Endodermal cell (in vitro differentiated cells): ENCODE measurements at regions not wholly inside any gene's neighbourhood (a gene's known extent, or its start where the extent isn't known, plus 50 kb on each side); places are given as distances from the start of the nearest gene placed in this dataset.
A peak's percentile ranks its signal among the peaks of the same experiment; 100 is the strongest.

Experiments used
- DNase-seq: peaks from one replicate; pipeline ENCODE4 v3.0.0-alpha.2; 2017
- H3K27ac ChIP-seq: 2 replicates; pipeline ENCODE4 v1.5.1; 2013; ENCODE audit warnings: mild to moderate bottlenecking, low read depth, low read length, moderate library complexity
- H3K27me3 ChIP-seq: 2 replicates; pipeline ENCODE4 v1.6.1; 2013; ENCODE audit warnings: mild to moderate bottlenecking, low read length, moderate library complexity; ENCODE audit not compliant: insufficient read depth, control insufficient read depth, poor library complexity, severe bottlenecking
- H3K36me3 ChIP-seq: 2 replicates; pipeline ENCODE4 v1.7.0; 2013; ENCODE audit warnings: mild to moderate bottlenecking, low read length, moderate library complexity; ENCODE audit not compliant: control insufficient read depth, insufficient read depth
- H3K4me1 ChIP-seq: one replicate; pipeline ENCODE4 v1.7.0; 2013; ENCODE audit warnings: low read length; ENCODE audit not compliant: control insufficient read depth, insufficient read depth
- H3K4me3 ChIP-seq: 2 replicates; pipeline ENCODE4 v1.5.1; 2013; ENCODE audit warnings: mild to moderate bottlenecking, low read length, moderate library complexity
- H3K9ac ChIP-seq: 2 replicates; pipeline ENCODE4 v1.6.1; 2013; ENCODE audit warnings: mild to moderate bottlenecking, low read length, moderate library complexity; ENCODE audit not compliant: poor library complexity, severe bottlenecking; ENCODE audit errors: extremely low read depth
- H3K9me3 ChIP-seq: 2 replicates; pipeline ENCODE4 v1.6.1; 2013; ENCODE audit warnings: mild to moderate bottlenecking, low read length, moderate library complexity; ENCODE audit not compliant: control insufficient read depth
- H3K27ac Mint-ChIP-seq: 2 replicates; pipeline ENCODE4 v1.8.0; 2020; ENCODE audit warnings: mixed read lengths
- H3K27me3 Mint-ChIP-seq: 2 replicates; pipeline ENCODE4 v1.8.0; 2021; ENCODE audit warnings: mild to moderate bottlenecking, mixed read lengths; ENCODE audit not compliant: insufficient read depth
- H3K36me3 Mint-ChIP-seq: 2 replicates; pipeline ENCODE4 v1.8.0; 2020; ENCODE audit warnings: low read depth, mixed read lengths
- H3K4me1 Mint-ChIP-seq: 2 replicates; pipeline ENCODE4 v1.8.0; 2020; ENCODE audit warnings: mixed read lengths
- H3K4me3 Mint-ChIP-seq: 2 replicates; pipeline ENCODE4 v1.8.0; 2020; ENCODE audit warnings: mild to moderate bottlenecking, moderate library complexity, mixed read lengths
- H3K9me3 Mint-ChIP-seq: 2 replicates; pipeline ENCODE4 v1.8.0; 2020; ENCODE audit warnings: mild to moderate bottlenecking, mixed read lengths
- WGBS, 2 experiments: methylation state at CpG; one replicate each; pipeline versions ENCODE4 v1.1.5 to v1.1.7; 2013; ENCODE audit warnings: missing lambda C conversion rate in 2 of 2, mixed read lengths in 1 of 2; ENCODE audit not compliant: insufficient coverage in 1 of 2, insufficient read length in 1 of 2; 5-methylcytosine and 5-hydroxymethylcytosine counted together
- TF ChIP-seq, protein P1 (sequence below): fragments of 200-600 bp; sonication (generic); conservative IDR thresholded peaks from 2 replicates; pipeline ENCODE4 v1.5.0; 2021; ENCODE audit warnings: antibody characterized with exemption, mild to moderate bottlenecking

DNA sequence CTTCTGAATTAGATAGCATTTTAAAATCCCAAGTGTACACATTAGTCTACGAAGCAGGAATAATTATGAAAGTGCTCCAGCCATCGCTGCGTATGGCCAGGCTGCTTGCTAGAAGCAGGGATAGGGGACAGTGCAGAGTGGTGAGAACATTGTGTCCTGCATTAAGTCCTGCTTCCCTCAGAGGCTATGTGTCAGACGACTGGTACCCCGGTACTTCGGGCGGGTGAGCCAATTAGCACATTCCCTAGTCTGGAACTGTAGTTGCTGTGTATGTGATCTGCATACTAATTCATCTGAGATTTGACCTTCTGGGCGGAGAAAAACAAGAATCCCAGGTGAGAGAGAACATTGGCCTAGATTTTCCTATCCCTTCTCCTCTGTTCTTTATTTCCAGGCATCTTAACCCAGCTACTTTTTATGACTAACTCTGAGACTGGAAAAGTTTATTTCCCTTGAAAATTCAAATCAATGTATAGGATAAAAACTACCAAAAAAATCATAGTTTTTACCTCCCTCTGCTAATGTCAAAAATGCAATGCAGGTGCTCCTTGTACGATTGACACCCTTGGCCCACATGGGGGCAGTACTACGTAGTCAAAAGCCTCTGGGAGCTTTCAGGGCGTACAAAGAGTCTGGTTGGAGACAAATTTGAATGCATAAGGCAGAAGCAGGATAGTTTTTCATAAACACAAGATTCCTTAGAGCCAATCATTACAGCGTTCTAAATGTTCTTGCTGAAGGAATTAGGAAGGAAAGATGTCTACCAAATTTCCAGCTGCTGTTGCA is 764.3 kb downstream of the NOVA1 start:
- Histone ChIP-seq H3K36me3 (no peaks in the 10 kb centered on the region), H3K27ac (no peak overlapping the region), H3K9me3 (no peaks in the 10 kb centered on the region), H3K4me1 (peaks cover 6% of the 10 kb centered on the region), H3K4me3 (no peak overlapping the region), H3K27me3 (no peaks in the 10 kb centered on the region), H3K9ac (no peak overlapping the region)
- Mint-ChIP-seq H3K36me3 (no peaks in the 10 kb centered on the region), H3K27me3 (no peaks in the 10 kb centered on the region), H3K27ac (no peak overlapping the region), H3K9me3 (no peaks in the 10 kb centered on the region), H3K4me1 (peaks cover 4% of the 10 kb centered on the region), H3K4me3 (no peak overlapping the region)
- TF ChIP-seq, protein P1, sequence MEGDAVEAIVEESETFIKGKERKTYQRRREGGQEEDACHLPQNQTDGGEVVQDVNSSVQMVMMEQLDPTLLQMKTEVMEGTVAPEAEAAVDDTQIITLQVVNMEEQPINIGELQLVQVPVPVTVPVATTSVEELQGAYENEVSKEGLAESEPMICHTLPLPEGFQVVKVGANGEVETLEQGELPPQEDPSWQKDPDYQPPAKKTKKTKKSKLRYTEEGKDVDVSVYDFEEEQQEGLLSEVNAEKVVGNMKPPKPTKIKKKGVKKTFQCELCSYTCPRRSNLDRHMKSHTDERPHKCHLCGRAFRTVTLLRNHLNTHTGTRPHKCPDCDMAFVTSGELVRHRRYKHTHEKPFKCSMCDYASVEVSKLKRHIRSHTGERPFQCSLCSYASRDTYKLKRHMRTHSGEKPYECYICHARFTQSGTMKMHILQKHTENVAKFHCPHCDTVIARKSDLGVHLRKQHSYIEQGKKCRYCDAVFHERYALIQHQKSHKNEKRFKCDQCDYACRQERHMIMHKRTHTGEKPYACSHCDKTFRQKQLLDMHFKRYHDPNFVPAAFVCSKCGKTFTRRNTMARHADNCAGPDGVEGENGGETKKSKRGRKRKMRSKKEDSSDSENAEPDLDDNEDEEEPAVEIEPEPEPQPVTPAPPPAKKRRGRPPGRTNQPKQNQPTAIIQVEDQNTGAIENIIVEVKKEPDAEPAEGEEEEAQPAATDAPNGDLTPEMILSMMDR = peak; percentile 92
- DNase-seq = peak; percentile 81
- WGBS, 2 experiments = 46 to 70% methylated on average over 7 to 12 of the region's 12 CpGs

DNA sequence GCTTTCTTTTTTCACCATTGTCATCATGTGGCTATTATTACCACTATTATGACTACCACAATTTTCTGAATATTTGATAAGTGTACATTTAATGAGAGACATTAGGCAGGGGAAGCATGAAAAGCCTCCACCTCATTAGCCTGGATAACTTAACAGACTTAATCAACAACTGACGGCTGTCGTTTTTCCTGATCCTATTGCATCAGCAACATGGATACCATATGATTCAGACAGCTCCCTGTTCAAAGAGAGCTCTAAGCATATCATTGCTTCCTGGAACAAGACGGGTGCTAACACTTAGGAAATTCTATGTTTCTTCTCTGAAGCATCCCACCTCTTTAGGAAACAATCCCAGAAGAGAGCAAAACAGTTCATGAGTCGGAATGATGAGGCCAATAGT is 765.2 kb downstream of the NOVA1 start:
- no peaks in the 10 kb centered on the region for H3K27me3 ChIP-seq
- WGBS, 2 experiments = 83 to 88% methylated on average over 3 of the region's 4 CpGs
- peaks cover 5% of the 10 kb centered on the region for H3K4me1 ChIP-seq
- TF ChIP-seq, protein P1 = no peak
- no peak overlapping the region for H3K27ac ChIP-seq
- no peak overlapping the region for H3K27ac Mint-ChIP-seq
- H3K9me3 Mint-ChIP-seq = no peaks in the 10 kb centered on the region
- no peak overlapping the region for H3K9ac ChIP-seq
- no peak overlapping the region for H3K4me3 ChIP-seq
- no peak for DNase-seq
- no peaks in the 10 kb centered on the region for H3K36me3 Mint-ChIP-seq
- no peaks in the 10 kb centered on the region for H3K27me3 Mint-ChIP-seq
- no peak overlapping the region for H3K4me3 Mint-ChIP-seq
- H3K9me3 ChIP-seq = no peaks in the 10 kb centered on the region
- H3K4me1 Mint-ChIP-seq = peaks cover 4% of the 10 kb centered on the region
- no peaks in the 10 kb centered on the region for H3K36me3 ChIP-seq

DNA sequence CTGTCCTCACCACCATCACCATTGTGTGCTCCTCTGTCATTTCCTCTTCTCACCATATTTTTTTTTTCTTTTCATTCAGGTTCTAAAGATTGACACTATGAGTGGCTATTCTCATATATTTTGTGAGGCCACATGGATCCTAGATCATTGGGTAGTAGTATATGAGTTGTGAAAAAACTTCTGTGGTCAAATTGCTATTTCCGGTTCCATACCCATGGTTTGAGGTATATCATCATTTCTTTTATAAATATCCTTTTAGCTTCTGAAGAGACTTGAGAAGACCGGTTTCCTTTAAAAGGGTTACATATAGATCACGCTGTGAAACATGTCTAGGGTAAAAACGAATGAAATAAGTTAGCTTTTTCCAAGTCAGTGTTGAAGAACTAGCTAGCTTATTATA is 769.3 kb downstream of the NOVA1 start:
- Histone ChIP-seq H3K9me3 (no peaks in the 10 kb centered on the region), H3K9ac (no peak overlapping the region), H3K36me3 (no peaks in the 10 kb centered on the region), H3K4me1 (peaks cover 3% of the 10 kb centered on the region), H3K27me3 (no peaks in the 10 kb centered on the region), H3K27ac (no peak overlapping the region), H3K4me3 (no peak overlapping the region)
- TF ChIP-seq, protein P1 = no peak
- H3K4me3 Mint-ChIP-seq = no peak overlapping the region
- no peaks in the 10 kb centered on the region for H3K36me3 Mint-ChIP-seq
- H3K27ac Mint-ChIP-seq = no peak overlapping the region
- no peaks in the 10 kb centered on the region for H3K9me3 Mint-ChIP-seq
- H3K4me1 Mint-ChIP-seq = peaks cover 3% of the 10 kb centered on the region
- WGBS, 2 experiments = 97 to 100% methylated on average over 3 to 4 of the region's 4 CpGs
- H3K27me3 Mint-ChIP-seq = no peaks in the 10 kb centered on the region
- DNase-seq = no peak
